Activated naive CD8-positive, alpha-beta T cell treated with anti-CD3 and anti-CD28 coated beads, Interleukin-2, amount 50 U/mL, for 24 hours (primary cell): ENCODE measurements at regions not wholly inside any gene's neighbourhood (a gene's known extent, or its start where the extent isn't known, plus 50 kb on each side); places are given as distances from the start of the nearest gene placed in this dataset.
A peak's percentile ranks its signal among the peaks of the same experiment; 100 is the strongest.
"Not testable (repeated sequence)": the region's sequence is repeated elsewhere in the genome, so short reads cannot be mapped to it uniquely, and the experiment has no call there.

ENCODE experiments used
- ATAC-seq: fragments of 150-1000 bp; cut with Tn5 transposase; one replicate; pipeline ENCODE4 v1.10.0; 2021
- DNase-seq: peaks from one replicate; pipeline ENCODE4 v3.0.0; 2021
- H3K27ac Mint-ChIP-seq: one replicate; pipeline ENCODE4 v1.8.0; 2021; ENCODE audit warnings: mild to moderate bottlenecking, mixed read lengths
- H3K27me3 Mint-ChIP-seq: one replicate; pipeline ENCODE4 v1.8.0; 2021; ENCODE audit warnings: mixed read lengths
- H3K36me3 Mint-ChIP-seq: one replicate; pipeline ENCODE4 v1.8.0; 2021; ENCODE audit warnings: low read depth, mixed read lengths
- H3K4me1 Mint-ChIP-seq: one replicate; pipeline ENCODE4 v1.8.0; 2021; ENCODE audit warnings: mixed read lengths
- H3K4me3 Mint-ChIP-seq: one replicate; pipeline ENCODE4 v1.8.0; 2021; ENCODE audit warnings: mild to moderate bottlenecking, moderate library complexity, mixed read lengths
- H3K9me3 Mint-ChIP-seq: one replicate; pipeline ENCODE4 v1.8.0; 2021; ENCODE audit warnings: mixed read lengths

GRCh38 chr13:50626101-50626547 is 217.4 kb downstream of the DLEU7 start:
- Mint-ChIP-seq H3K4me3 (no peak overlapping the region), H3K9me3 (no peaks in the 10 kb centered on the region), H3K4me1 (no peaks in the 10 kb centered on the region), H3K27me3 (no peaks in the 10 kb centered on the region), H3K36me3 (no peaks in the 10 kb centered on the region), H3K27ac (no peak overlapping the region)
- ATAC-seq (no peak), DNase-seq (no peak)

DNA sequence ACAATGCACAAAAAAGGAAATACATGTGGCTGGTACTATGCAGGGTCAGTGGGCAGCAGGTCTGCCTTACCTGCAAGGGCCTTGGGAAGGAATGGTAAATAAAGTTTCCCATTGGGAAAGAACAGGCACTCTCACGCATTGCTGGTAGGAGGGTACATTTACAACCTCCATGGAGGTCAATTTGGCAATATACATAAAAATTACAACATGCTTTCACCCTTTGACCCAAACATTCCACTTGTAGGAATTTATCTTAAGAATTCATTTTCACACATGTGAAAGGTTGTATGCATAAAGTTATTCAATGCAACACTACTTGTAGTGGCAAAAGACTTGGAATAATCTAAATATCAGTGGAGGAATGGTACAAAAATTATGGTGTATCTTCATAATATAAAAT is 216.4 kb downstream of the DLEU7 start:
- DNase-seq (no peak), ATAC-seq (no peak)
- Mint-ChIP-seq H3K4me1 (no peaks in the 10 kb centered on the region), H3K27me3 (no peaks in the 10 kb centered on the region), H3K4me3 (no peak overlapping the region), H3K27ac (no peak overlapping the region), H3K36me3 (no peaks in the 10 kb centered on the region), H3K9me3 (no peaks in the 10 kb centered on the region)

- H3K27ac Mint-ChIP-seq = not testable (repeated sequence)
These were observed 215.0 kb downstream of the DLEU7 start for GRCh38 chr13:50628512-50628911.

GRCh38 chr13:50629497-50629896 is 214.0 kb downstream of the DLEU7 start:
- Mint-ChIP-seq H3K36me3 (no peaks in the 10 kb centered on the region), H3K4me3 (no peak overlapping the region), H3K9me3 (no peaks in the 10 kb centered on the region), H3K4me1 (no peaks in the 10 kb centered on the region), H3K27me3 (no peaks in the 10 kb centered on the region), H3K27ac (no peak overlapping the region)
- DNase-seq = no peak
- ATAC-seq = no peak

More at GRCh38 chr13:50628512-50628911, 215.0 kb downstream of the DLEU7 start:
- H3K4me1 Mint-ChIP-seq, H3K4me3 Mint-ChIP-seq, DNase-seq, H3K27me3 Mint-ChIP-seq, H3K9me3 Mint-ChIP-seq, ATAC-seq, H3K36me3 Mint-ChIP-seq: not testable (repeated sequence)

DNA sequence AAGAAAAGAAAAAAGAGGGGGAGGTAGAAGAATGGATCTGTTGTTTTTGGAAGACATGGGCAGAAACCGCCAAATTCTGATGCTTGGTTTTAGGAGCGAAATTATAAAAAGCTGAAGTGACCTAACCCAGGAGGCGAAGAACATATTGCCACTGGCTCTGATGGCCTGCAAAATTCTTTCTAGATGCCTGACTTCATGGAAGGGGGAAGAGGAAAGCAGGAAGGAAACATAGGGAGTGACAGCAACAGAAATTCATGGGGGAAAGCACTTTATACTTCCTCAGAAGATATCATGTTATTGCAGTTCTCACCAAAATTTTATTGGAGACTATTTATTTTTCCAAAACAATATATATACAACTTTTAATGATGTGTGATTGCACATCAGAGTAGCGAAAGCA is 213.5 kb downstream of the DLEU7 start:
- no peak overlapping the region for H3K27ac Mint-ChIP-seq
- no peak overlapping the region for H3K4me3 Mint-ChIP-seq
- DNase-seq (no peak), ATAC-seq (no peak)
- H3K9me3 Mint-ChIP-seq = no peaks in the 10 kb centered on the region
- no peaks in the 10 kb centered on the region for H3K27me3 Mint-ChIP-seq
- no peaks in the 10 kb centered on the region for H3K4me1 Mint-ChIP-seq
- H3K36me3 Mint-ChIP-seq = no peaks in the 10 kb centered on the region

DNA sequence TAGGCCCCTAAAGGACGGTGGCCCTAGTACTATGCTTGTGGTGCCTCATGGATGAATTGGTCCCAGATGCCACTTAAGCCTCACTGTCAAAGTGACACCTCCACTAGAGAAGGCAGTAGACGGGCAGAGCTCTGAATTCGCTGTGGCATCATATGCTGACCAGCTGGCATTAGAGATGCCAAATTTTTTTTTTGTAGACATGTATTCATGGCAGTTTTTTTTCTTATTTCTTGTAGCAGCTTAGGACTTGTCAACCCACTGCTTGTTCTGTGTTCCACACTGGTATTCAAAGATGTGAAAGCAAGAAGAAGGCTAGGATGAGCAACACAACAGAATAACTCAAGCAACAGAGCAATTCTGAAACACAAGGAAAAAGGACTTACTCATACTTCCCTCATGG is 212.5 kb downstream of the DLEU7 start:
- Mint-ChIP-seq H3K4me1 (peaks cover 9% of the 10 kb centered on the region), H3K9me3 (no peaks in the 10 kb centered on the region), H3K27me3 (no peaks in the 10 kb centered on the region), H3K4me3 (no peak overlapping the region), H3K36me3 (no peaks in the 10 kb centered on the region), H3K27ac (no peak overlapping the region)
- DNase-seq (no peak), ATAC-seq (no peak)

DNA sequence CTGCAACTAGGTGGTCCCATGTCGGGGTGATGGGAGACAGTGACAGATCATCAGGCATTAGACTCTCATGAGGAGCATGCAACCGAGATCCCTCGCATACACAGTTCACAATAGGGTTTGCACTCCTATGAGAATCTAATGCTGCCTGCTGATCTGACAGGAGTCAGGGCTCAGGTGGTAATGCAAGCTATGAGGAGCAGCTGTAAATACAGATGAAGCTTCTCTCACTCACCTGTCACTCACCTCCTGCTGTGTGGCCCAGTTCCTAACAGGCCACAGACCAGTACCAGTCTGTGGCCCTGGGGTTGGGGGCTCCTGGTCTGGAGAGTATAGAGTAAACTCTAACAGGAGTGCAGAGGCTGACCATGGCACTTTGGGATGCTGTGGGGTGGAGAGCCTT is 209.2 kb downstream of the DLEU7 start:
- H3K36me3 Mint-ChIP-seq = no peaks in the 10 kb centered on the region
- no peak for DNase-seq
- H3K27ac Mint-ChIP-seq = no peak overlapping the region
- peaks cover 3% of the 10 kb centered on the region for H3K27me3 Mint-ChIP-seq
- no peaks in the 10 kb centered on the region for H3K9me3 Mint-ChIP-seq
- ATAC-seq = no peak
- H3K4me1 Mint-ChIP-seq = peaks cover 9% of the 10 kb centered on the region
- H3K4me3 Mint-ChIP-seq = no peak overlapping the region

DNA sequence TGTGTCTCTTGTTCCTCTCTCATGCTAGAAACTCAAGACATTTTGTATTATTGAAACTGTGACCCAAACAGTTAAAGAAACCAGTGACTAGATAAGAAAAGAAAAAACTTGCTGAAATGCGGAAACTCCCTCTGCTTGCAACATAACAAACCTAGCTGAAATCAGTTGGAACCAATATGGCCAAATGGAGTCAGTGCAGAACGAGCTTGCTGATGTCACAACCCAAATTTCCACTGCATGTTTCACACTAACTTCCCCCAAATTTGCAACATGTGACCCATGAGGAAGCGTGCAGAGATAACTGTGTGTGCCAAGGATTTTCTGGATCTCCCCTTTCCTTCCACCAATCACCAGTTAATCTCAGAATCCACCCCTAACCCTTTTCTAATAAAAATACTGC is 208.0 kb downstream of the DLEU7 start:
- ATAC-seq (peak; percentile 40), DNase-seq (no peak)
- Mint-ChIP-seq H3K27me3 (peaks cover 3% of the 10 kb centered on the region), H3K4me3 (no peak overlapping the region), H3K4me1 (peaks cover 9% of the 10 kb centered on the region), H3K27ac (peak overlapping the region; percentile 33), H3K9me3 (no peaks in the 10 kb centered on the region), H3K36me3 (no peaks in the 10 kb centered on the region)

DNA sequence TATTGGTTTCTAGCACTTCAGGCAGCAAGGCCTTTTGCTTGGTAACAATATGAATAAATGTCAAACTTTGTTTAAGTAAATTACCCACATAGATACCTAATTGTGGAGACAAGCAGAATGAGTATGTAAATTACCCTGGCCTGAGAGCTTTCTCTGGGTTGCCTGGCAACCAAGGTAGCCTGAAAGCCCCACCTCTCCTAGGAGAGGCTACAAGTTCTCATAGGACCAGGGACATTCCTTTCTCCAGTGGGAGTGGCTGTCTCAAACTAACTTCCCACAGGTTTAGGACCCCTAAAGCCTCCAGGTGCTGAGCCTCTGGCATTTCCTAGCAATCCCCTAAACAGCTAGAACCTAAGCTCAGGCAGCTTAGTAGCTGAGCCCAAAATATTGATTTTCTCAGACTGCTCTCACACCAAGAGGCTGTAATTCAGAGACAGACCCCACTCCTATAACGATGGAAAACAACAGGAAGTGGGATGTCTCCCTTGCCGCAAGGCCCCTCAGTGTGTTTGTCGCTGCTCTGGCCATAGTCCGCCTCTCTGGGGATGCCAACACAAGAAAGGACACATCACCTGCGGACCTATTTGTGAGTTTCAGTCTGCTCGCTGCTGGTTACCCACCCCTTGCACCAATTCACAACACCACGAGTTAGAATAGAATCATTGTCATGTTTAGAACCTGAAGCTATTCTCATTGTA is 207.3 kb downstream of the DLEU7 start:
- no peak overlapping the region for H3K4me3 Mint-ChIP-seq
- H3K27me3 Mint-ChIP-seq = peaks cover 3% of the 10 kb centered on the region
- DNase-seq (no peak), ATAC-seq (no peak)
- H3K4me1 Mint-ChIP-seq = peaks cover 9% of the 10 kb centered on the region
- peak overlapping the region; percentile 33 for H3K27ac Mint-ChIP-seq
- H3K9me3 Mint-ChIP-seq = no peaks in the 10 kb centered on the region
- no peaks in the 10 kb centered on the region for H3K36me3 Mint-ChIP-seq

- Mint-ChIP-seq H3K27ac (no peak overlapping the region), H3K36me3 (no peaks in the 10 kb centered on the region), H3K9me3 (no peaks in the 10 kb centered on the region), H3K4me1 (no peaks in the 10 kb centered on the region), H3K4me3 (no peak overlapping the region), H3K27me3 (peaks cover 3% of the 10 kb centered on the region)
- DNase-seq (no peak), ATAC-seq (no peak)
These were observed 200.4 kb downstream of the DLEU7 start for GRCh38 chr13:50643060-50643459.

DNA sequence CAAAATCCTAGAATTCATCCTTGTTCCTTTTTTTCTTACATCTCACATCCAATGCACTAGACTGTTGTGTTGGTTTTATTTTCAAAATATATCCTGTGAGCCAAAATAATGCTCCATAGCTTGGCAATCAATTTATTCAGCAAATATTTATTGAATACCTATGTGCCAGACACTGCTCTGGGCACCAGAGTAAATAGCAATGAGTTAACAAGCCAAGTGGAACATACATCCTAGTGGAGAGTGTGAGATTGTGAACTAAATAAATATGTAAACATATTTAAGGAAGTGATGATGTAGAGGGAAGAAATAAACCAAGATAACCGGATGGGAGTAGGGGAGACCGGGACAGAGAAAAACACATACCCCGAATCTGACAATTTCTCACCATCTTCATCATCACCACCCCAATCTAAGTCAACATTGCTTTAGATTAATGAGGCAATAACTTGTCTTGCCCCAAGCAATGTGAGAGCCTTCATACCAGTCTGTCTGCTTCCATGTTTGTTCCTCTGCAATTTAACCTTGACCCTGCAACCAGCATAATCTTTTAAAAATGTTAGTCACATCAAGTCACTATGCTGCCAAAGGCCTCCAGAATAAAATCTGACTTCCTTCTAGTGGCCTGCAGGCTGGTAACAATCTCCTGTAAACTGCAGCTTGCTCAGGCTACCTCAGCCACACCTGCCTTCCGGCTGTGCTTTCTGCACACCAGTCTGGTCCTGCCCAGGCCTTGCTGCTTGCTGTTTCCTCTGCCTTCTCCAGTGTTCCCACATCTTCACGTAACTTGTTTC is 199.2 kb downstream of the DLEU7 start:
- H3K27ac Mint-ChIP-seq = no peak overlapping the region
- no peaks in the 10 kb centered on the region for H3K4me1 Mint-ChIP-seq
- H3K36me3 Mint-ChIP-seq = no peaks in the 10 kb centered on the region
- ATAC-seq (no peak), DNase-seq (no peak)
- no peak overlapping the region for H3K4me3 Mint-ChIP-seq
- no peaks in the 10 kb centered on the region for H3K27me3 Mint-ChIP-seq
- no peaks in the 10 kb centered on the region for H3K9me3 Mint-ChIP-seq

GRCh38 chr13:50645092-50645491 is 198.4 kb downstream of the DLEU7 start:
- H3K9me3 Mint-ChIP-seq = no peaks in the 10 kb centered on the region
- ATAC-seq = no peak
- no peaks in the 10 kb centered on the region for H3K4me1 Mint-ChIP-seq
- no peak overlapping the region for H3K4me3 Mint-ChIP-seq
- no peak for DNase-seq
- H3K36me3 Mint-ChIP-seq = no peaks in the 10 kb centered on the region
- H3K27ac Mint-ChIP-seq = no peak overlapping the region
- H3K27me3 Mint-ChIP-seq = no peaks in the 10 kb centered on the region

DNA sequence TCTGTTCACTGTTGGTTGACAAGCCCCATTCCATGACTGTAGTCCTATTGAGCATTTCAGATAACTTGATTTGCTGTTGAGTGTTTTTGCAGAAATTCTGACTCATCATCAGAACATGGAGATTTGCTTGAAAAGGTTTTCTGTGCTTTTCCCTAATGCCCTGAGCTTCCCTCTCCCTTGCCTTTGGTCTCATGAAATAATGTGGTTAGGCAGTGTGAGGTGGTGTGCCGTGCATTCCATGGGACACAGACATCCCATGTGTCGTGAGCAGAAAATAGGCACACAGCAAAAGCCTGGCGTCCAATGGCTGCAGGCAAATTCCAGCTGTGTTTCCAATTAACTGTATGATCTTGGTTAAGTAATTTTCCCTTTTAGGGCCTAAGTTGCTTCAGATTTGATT is 197.4 kb downstream of the DLEU7 start:
- Mint-ChIP-seq H3K27ac (no peak overlapping the region), H3K27me3 (no peaks in the 10 kb centered on the region), H3K4me3 (no peak overlapping the region), H3K36me3 (no peaks in the 10 kb centered on the region), H3K4me1 (peaks cover 3% of the 10 kb centered on the region), H3K9me3 (no peaks in the 10 kb centered on the region)
- ATAC-seq (no peak), DNase-seq (no peak)

- H3K4me1 Mint-ChIP-seq = peaks cover 3% of the 10 kb centered on the region
- no peaks in the 10 kb centered on the region for H3K36me3 Mint-ChIP-seq
- DNase-seq = no peak
- no peak overlapping the region for H3K4me3 Mint-ChIP-seq
- no peak overlapping the region for H3K27ac Mint-ChIP-seq
- H3K9me3 Mint-ChIP-seq = no peaks in the 10 kb centered on the region
- no peaks in the 10 kb centered on the region for H3K27me3 Mint-ChIP-seq
- ATAC-seq = no peak
These were observed 194.3 kb downstream of the DLEU7 start for GRCh38 chr13:50649211-50649610.
